Stimulated activated CD8-positive, alpha-beta memory T cell treated with anti-CD3 and anti-CD28 coated beads, Interleukin-4, amount 100 ng/mL, for 24 hours (primary cell): ENCODE measurements at regions not wholly inside any gene's neighbourhood (a gene's known extent, or its start where the extent isn't known, plus 50 kb on each side); places are given as distances from the start of the nearest gene placed in this dataset.

Source experiments
- DNase-seq: peaks from one replicate; pipeline ENCODE4 v3.0.0-alpha.2; 2020; ENCODE audit warnings: low read depth

GRCh38 chr5:165296401-165297130 lies 1791.1 kb downstream of the MAT2B start:
- DNase-seq, result no peak

GRCh38 chr5:165304193-165304827 lies 1798.9 kb downstream of the MAT2B start:
- DNase-seq, result no peak

GRCh38 chr5:165305596-165305995 lies 1800.2 kb downstream of the MAT2B start:
- DNase-seq, result no peak

- no peak for DNase-seq
These were observed 1804.0 kb downstream of the MAT2B start for GRCh38 chr5:165309446-165309845.

- no peak for DNase-seq
These were observed 1804.6 kb downstream of the MAT2B start for GRCh38 chr5:165310031-165310430.

GRCh38 chr5:165321912-165322311 lies 1816.5 kb downstream of the MAT2B start:
- DNase-seq, result no peak

- DNase-seq, result no peak
These were observed 1819.8 kb downstream of the MAT2B start for GRCh38 chr5:165325221-165325620.

- no peak for DNase-seq
These were observed 1822.2 kb downstream of the MAT2B start for GRCh38 chr5:165327631-165328030.

- no peak for DNase-seq
These were observed 1823.4 kb downstream of the MAT2B start for GRCh38 chr5:165328846-165329245.

GRCh38 chr5:165333623-165334022 lies 1828.2 kb downstream of the MAT2B start:
- DNase-seq, result no peak

GRCh38 chr5:165334201-165334600 lies 1828.8 kb downstream of the MAT2B start:
- DNase-seq, result no peak

- DNase-seq, result no peak
These were observed 1844.3 kb downstream of the MAT2B start for GRCh38 chr5:165349735-165350134.

GRCh38 chr5:165351342-165351741 lies 1845.9 kb downstream of the MAT2B start:
- DNase-seq, result no peak

- no peak for DNase-seq
These were observed 1854.9 kb downstream of the MAT2B start for GRCh38 chr5:165360366-165360765.

GRCh38 chr5:165360784-165361542 lies 1855.5 kb downstream of the MAT2B start:
- no peak for DNase-seq

- no peak for DNase-seq
These were observed 1864.8 kb downstream of the MAT2B start for GRCh38 chr5:165370233-165370632.

- no peak for DNase-seq
These were observed 1865.4 kb downstream of the MAT2B start for GRCh38 chr5:165370794-165371193.

- no peak for DNase-seq
These were observed 1869.8 kb downstream of the MAT2B start for GRCh38 chr5:165375201-165375600.

GRCh38 chr5:165393839-165394238 lies 1888.4 kb downstream of the MAT2B start:
- DNase-seq, result no peak

GRCh38 chr5:165397516-165397915 lies 1892.1 kb downstream of the MAT2B start:
- no peak for DNase-seq

- no peak for DNase-seq
These were observed 1894.7 kb downstream of the MAT2B start for GRCh38 chr5:165400086-165400485.

GRCh38 chr5:165404917-165405316 lies 1899.5 kb downstream of the MAT2B start:
- DNase-seq, result no peak

- no peak for DNase-seq
These were observed 1899.9 kb downstream of the MAT2B start for GRCh38 chr5:165405340-165405739.
